ENCODE measurements at regions not wholly inside any gene's neighbourhood (a gene's known extent, or its start where the extent isn't known, plus 50 kb on each side); places are given as distances from the start of the nearest gene placed in this dataset.

DNA sequence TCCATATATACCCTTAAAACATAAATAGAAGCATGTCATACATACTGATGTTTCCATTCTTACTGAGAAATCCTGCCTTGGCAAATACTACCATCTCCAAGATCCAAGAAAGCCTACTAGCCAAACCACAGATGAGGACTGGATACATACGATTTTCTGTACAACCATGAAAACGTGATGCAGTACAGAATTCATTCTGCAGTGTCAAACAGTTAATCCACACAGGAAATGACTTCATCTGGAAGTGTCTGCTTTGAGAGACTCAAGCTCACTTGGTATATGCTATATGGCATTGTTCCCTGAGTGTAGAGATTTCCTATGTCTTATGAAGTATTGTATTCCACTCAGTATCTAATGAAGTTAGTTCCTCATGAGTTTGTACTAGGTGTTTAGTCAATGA, 94.3 kb downstream of the CT47B1 start:
- Histone ChIP-seq H3K4me2 (ENCODE audit: insufficient read depth, low read length) (peak overlapping the region; percentile 52), H3K27ac (ENCODE audit: insufficient read depth, low read depth, low read length) (peak overlapping the region; percentile 18), H3K79me2 (ENCODE audit: control insufficient read depth, insufficient read depth, low read length) (no peaks in the 10 kb centered on the region), H3K9ac (replicated peaks; ENCODE audit: extremely low read depth, insufficient read depth, low read length) (no peak overlapping the region), H3K27me3 (ENCODE audit: control insufficient read depth in 2 of 2, insufficient read depth in 2 of 2, low read length in 2 of 2) (no peaks in the 10 kb centered on the region), H3K9me3 (replicated peaks; ENCODE audit: control insufficient read depth, insufficient read depth, low read length) (no peaks in the 10 kb centered on the region), H2AFZ (ENCODE audit: low read depth, low read length) (no peak overlapping the region), H3K36me3 (ENCODE audit: control insufficient read depth in 2 of 2, extremely low read depth in 1 of 2, insufficient read depth in 2 of 2, low read length in 2 of 2) (no peaks in the 10 kb centered on the region), H3K9me1 (replicated peaks; ENCODE audit: control insufficient read depth, extremely low read depth, insufficient read depth, low read length) (no peaks in the 10 kb centered on the region), H4K20me1 (replicated peaks; ENCODE audit: control insufficient read depth, extremely low read depth, insufficient read depth, low read length) (no peaks in the 10 kb centered on the region), H3K4me3 (replicated peaks in 1 of 3; ENCODE audit: insufficient read depth in 1 of 3, low read depth in 1 of 3, low read length in 3 of 3) (no peak overlapping the region), H3K4me1 (ENCODE audit: control insufficient read depth, extremely low read depth, insufficient read depth, low read length) (peaks cover 8% of the 10 kb centered on the region)
- CTCF ChIA-PET: interaction anchor here (1.0 kb wide), 1 partner anchor 295 kb away, joined by 3 read pairs; no protein-coding TSS in a partner anchor
- FAIRE-seq (peak; percentile 84), DNase-seq (ENCODE audit: low read depth, low spot score) (peak; percentile 56)
- no TSS peak for BruUV-seq (replicated peaks)
- POLR2A ChIA-PET: no interaction called here
- no peak for TF ChIP-seq GATA2 (IDR thresholded peaks at IDR 0.05; ENCODE audit: insufficient read depth, insufficient read length, low read depth, low read length)
- no peak for TF ChIP-seq POLR2AphosphoS5 (IDR thresholded peaks at IDR 0.05; ENCODE audit: insufficient read depth, low read depth, low read length)
- TF ChIP-seq POLR2A (IDR thresholded peaks at IDR 0.05; ENCODE audit: low read depth, low read length): no peak
- TF ChIP-seq, protein P1, sequence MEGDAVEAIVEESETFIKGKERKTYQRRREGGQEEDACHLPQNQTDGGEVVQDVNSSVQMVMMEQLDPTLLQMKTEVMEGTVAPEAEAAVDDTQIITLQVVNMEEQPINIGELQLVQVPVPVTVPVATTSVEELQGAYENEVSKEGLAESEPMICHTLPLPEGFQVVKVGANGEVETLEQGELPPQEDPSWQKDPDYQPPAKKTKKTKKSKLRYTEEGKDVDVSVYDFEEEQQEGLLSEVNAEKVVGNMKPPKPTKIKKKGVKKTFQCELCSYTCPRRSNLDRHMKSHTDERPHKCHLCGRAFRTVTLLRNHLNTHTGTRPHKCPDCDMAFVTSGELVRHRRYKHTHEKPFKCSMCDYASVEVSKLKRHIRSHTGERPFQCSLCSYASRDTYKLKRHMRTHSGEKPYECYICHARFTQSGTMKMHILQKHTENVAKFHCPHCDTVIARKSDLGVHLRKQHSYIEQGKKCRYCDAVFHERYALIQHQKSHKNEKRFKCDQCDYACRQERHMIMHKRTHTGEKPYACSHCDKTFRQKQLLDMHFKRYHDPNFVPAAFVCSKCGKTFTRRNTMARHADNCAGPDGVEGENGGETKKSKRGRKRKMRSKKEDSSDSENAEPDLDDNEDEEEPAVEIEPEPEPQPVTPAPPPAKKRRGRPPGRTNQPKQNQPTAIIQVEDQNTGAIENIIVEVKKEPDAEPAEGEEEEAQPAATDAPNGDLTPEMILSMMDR (IDR thresholded peaks at IDR 0.05; ENCODE audit: extremely low read depth in 1 of 2, insufficient read depth in 1 of 2, low read depth in 1 of 2, low read length in 2 of 2): no peak
- TF ChIP-seq, protein P2, sequence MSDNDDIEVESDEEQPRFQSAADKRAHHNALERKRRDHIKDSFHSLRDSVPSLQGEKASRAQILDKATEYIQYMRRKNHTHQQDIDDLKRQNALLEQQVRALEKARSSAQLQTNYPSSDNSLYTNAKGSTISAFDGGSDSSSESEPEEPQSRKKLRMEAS (IDR thresholded peaks at IDR 0.05; ENCODE audit: insufficient read depth, insufficient read length): no peak
- no peak for TF ChIP-seq MYC (IDR thresholded peaks at IDR 0.05; ENCODE audit: low read depth, low read length)
- TF ChIP-seq JUN (IDR thresholded peaks at IDR 0.05; ENCODE audit: borderline replicate concordance, insufficient read depth, insufficient read length, low read depth): peak; percentile 35
- peak; percentile 8 for TF ChIP-seq FOS (IDR thresholded peaks at IDR 0.05; ENCODE audit: borderline replicate concordance, insufficient read depth, low read length)
- TF ChIP-seq EZH2 (IDR thresholded peaks at IDR 0.05; ENCODE audit: borderline replicate concordance, low read depth, low read length, severe bottlenecking): no peak
- intact Hi-C loops (cut with micrococcal nuclease): no loop called here
- dilution Hi-C loops (cut with MboI; ENCODE audit: extremely low pct_ligation_motif_present, low sequenced_read_pairs): no loop called here
